SK-N-DZ (cell line): ENCODE measurements at regions not wholly inside any gene's neighbourhood (a gene's known extent, or its start where the extent isn't known, plus 50 kb on each side); places are given as distances from the start of the nearest gene placed in this dataset.
"Not testable (repeated sequence)": the region's sequence is repeated elsewhere in the genome, so short reads cannot be mapped to it uniquely, and the experiment has no call there.

Experiments used
- DNase-seq: peaks from one replicate; pipeline ENCODE4 v3.0.0-alpha.2; 2015; ENCODE audit warnings: low spot score

- DNase-seq = peak; percentile 57
Measured at GRCh38 chr12:131357185-131357747, 353.6 kb upstream of the SFSWAP start.

- no peak for DNase-seq
Measured at GRCh38 chr12:131357920-131358319, 353.0 kb upstream of the SFSWAP start.

GRCh38 chr12:131362291-131363211 is 348.3 kb upstream of the SFSWAP start:
- DNase-seq = no peak

GRCh38 chr12:131363393-131363792 is 347.5 kb upstream of the SFSWAP start:
- DNase-seq = no peak

- DNase-seq = no peak
Measured at GRCh38 chr12:131363841-131364495, 346.9 kb upstream of the SFSWAP start.

- DNase-seq = no peak
Measured at GRCh38 chr12:131364903-131365820, 345.7 kb upstream of the SFSWAP start.

GRCh38 chr12:131365821-131366260 is 345.0 kb upstream of the SFSWAP start:
- DNase-seq = no peak

GRCh38 chr12:131366261-131366871 is 344.5 kb upstream of the SFSWAP start:
- DNase-seq = no peak

- DNase-seq = not testable (repeated sequence)
Measured at GRCh38 chr12:131367067-131367982, 343.6 kb upstream of the SFSWAP start.

GRCh38 chr12:131367983-131368667 is 342.8 kb upstream of the SFSWAP start:
- DNase-seq = no peak

GRCh38 chr12:131368668-131369071 is 342.2 kb upstream of the SFSWAP start:
- DNase-seq = no peak

GRCh38 chr12:131369094-131369845 is 341.6 kb upstream of the SFSWAP start:
- DNase-seq = no peak

- DNase-seq = no peak
Measured at GRCh38 chr12:131370321-131370720, 340.6 kb upstream of the SFSWAP start.

GRCh38 chr12:131370791-131371347 is 340.0 kb upstream of the SFSWAP start:
- no peak for DNase-seq

GRCh38 chr12:131371401-131372170 is 339.3 kb upstream of the SFSWAP start:
- peak; percentile 52 for DNase-seq

- DNase-seq = no peak
Measured at GRCh38 chr12:131372171-131372475, 338.8 kb upstream of the SFSWAP start.

- DNase-seq = no peak
Measured at GRCh38 chr12:131372706-131373195, 338.1 kb upstream of the SFSWAP start.
